ACC112 (cell line): ENCODE measurements at regions not wholly inside any gene's neighbourhood (a gene's known extent, or its start where the extent isn't known, plus 50 kb on each side); places are given as distances from the start of the nearest gene placed in this dataset.

Experiments
- H2AFZ ChIP-seq: fragments of 200-600 bp; sonication (generic); one replicate; pipeline ENCODE4 v1.6.0; 2017; ENCODE audit warnings: antibody characterized with exemption, low read length; ENCODE audit not compliant: unreplicated experiment
- H3K27ac ChIP-seq: fragments of 200-600 bp; sonication (generic); 2 replicates; pipeline ENCODE4 v1.5.1; 2014; ENCODE audit warnings: low read depth, mild to moderate bottlenecking, antibody characterized with exemption, low read length, moderate library complexity
- H3K27me3 ChIP-seq: fragments of 200-600 bp; sonication (generic); 2 replicates; pipeline ENCODE4 v1.6.1; 2014; ENCODE audit warnings: mild to moderate bottlenecking, antibody characterized with exemption, low read length, moderate library complexity, mixed read lengths; ENCODE audit not compliant: insufficient read depth
- H3K36me3 ChIP-seq: fragments of 200-600 bp; sonication (generic); 2 replicates; pipeline ENCODE4 v1.6.1; 2016; ENCODE audit warnings: mild to moderate bottlenecking, antibody characterized with exemption, low read length, moderate library complexity, mixed read lengths; ENCODE audit not compliant: insufficient read depth
- H3K4me1 ChIP-seq: fragments of 200-600 bp; sonication (generic); one replicate; pipeline ENCODE4 v1.6.1; 2016; ENCODE audit warnings: low read length, mixed read lengths; ENCODE audit not compliant: insufficient read depth, unreplicated experiment, control insufficient read depth
- H3K4me3 ChIP-seq: fragments of 200-600 bp; sonication (generic); 2 replicates; pipeline ENCODE4 v1.5.1; 2014; ENCODE audit warnings: mild to moderate bottlenecking, low read depth, low read length
- H3K79me2 ChIP-seq: fragments of 200-600 bp; sonication (generic); one replicate; pipeline ENCODE4 v1.6.0; 2016; ENCODE audit warnings: low read length; ENCODE audit not compliant: control insufficient read depth, unreplicated experiment, insufficient read depth

- no peak overlapping the region for H2AFZ ChIP-seq
- no peaks in the 10 kb centered on the region for H3K79me2 ChIP-seq
- no peak overlapping the region for H3K4me3 ChIP-seq
- peaks cover under 1% of the 10 kb centered on the region for H3K4me1 ChIP-seq
- no peaks in the 10 kb centered on the region for H3K27me3 ChIP-seq
- no peak overlapping the region for H3K27ac ChIP-seq
- H3K36me3 ChIP-seq, result no peaks in the 10 kb centered on the region
These were observed 133.2 kb upstream of the RPS6KA3 start for GRCh38 chrX:20399728-20400414.

DNA sequence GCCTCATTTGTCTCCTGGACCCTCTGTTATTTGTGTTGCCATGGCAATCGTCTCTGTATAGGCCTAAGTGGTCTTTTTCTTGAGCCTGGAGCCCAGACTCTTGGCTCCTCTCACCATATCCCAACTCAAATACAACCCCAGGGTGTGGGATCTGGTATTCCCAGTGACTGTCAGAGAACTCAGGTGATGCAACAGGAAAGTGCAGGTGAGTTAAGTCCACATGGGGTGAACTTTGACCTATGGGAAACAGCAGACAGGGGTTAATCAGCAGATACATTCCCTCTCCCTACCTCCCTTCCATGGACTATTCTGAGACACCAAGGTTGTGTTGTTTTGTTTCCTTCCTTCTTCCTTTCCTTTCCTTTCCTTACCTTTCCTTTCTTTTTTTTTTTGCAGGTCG lies 130.9 kb upstream of the RPS6KA3 start:
- no peaks in the 10 kb centered on the region for H3K27me3 ChIP-seq
- H3K4me3 ChIP-seq, result no peak overlapping the region
- no peak overlapping the region for H3K27ac ChIP-seq
- no peak overlapping the region for H2AFZ ChIP-seq
- H3K4me1 ChIP-seq, result peaks cover 10% of the 10 kb centered on the region
- no peaks in the 10 kb centered on the region for H3K79me2 ChIP-seq
- H3K36me3 ChIP-seq, result no peaks in the 10 kb centered on the region

- H3K4me1 ChIP-seq, result peaks cover 10% of the 10 kb centered on the region
- no peaks in the 10 kb centered on the region for H3K27me3 ChIP-seq
- H2AFZ ChIP-seq, result no peak overlapping the region
- no peaks in the 10 kb centered on the region for H3K79me2 ChIP-seq
- H3K36me3 ChIP-seq, result no peaks in the 10 kb centered on the region
- no peak overlapping the region for H3K4me3 ChIP-seq
- no peak overlapping the region for H3K27ac ChIP-seq
These were observed 127.7 kb upstream of the RPS6KA3 start for GRCh38 chrX:20394451-20394850.

GRCh38 chrX:20393944-20394343 lies 127.2 kb upstream of the RPS6KA3 start:
- Histone ChIP-seq H3K79me2 (no peaks in the 10 kb centered on the region), H3K4me1 (peaks cover 10% of the 10 kb centered on the region), H3K4me3 (no peak overlapping the region), H3K27ac (no peak overlapping the region), H3K36me3 (no peaks in the 10 kb centered on the region), H2AFZ (no peak overlapping the region), H3K27me3 (no peaks in the 10 kb centered on the region)

GRCh38 chrX:20388594-20388993 lies 121.9 kb upstream of the RPS6KA3 start:
- no peak overlapping the region for H3K4me3 ChIP-seq
- no peak overlapping the region for H2AFZ ChIP-seq
- no peaks in the 10 kb centered on the region for H3K79me2 ChIP-seq
- no peaks in the 10 kb centered on the region for H3K36me3 ChIP-seq
- H3K27ac ChIP-seq, result no peak overlapping the region
- no peaks in the 10 kb centered on the region for H3K4me1 ChIP-seq
- no peaks in the 10 kb centered on the region for H3K27me3 ChIP-seq

DNA sequence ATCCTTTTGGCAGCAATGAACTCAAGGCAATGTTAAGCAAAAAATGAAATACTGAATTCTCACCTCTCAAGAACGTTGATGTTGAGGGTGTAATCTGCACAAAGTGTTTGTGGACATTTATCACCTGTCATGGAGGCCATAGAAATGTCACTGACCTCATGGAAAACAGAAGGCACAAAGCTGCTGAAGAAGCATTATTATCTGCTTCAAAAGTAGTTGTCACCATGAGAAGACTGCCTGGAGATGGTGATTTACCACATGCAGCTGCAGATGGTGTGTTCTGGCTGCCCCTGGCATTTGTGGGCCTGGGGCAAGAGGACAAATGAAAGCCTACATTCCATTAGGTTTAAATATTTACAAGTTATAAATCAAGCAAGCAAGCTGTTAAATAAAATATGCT lies 116.8 kb upstream of the RPS6KA3 start:
- Histone ChIP-seq H3K27me3 (no peaks in the 10 kb centered on the region), H3K27ac (no peak overlapping the region), H3K4me1 (peaks cover 7% of the 10 kb centered on the region), H3K4me3 (no peak overlapping the region), H3K79me2 (no peaks in the 10 kb centered on the region), H3K36me3 (no peaks in the 10 kb centered on the region), H2AFZ (no peak overlapping the region)

GRCh38 chrX:20382518-20383297 lies 116.0 kb upstream of the RPS6KA3 start:
- Histone ChIP-seq H3K36me3 (no peaks in the 10 kb centered on the region), H3K79me2 (no peaks in the 10 kb centered on the region), H3K27me3 (no peaks in the 10 kb centered on the region), H3K4me1 (peaks cover 12% of the 10 kb centered on the region), H3K27ac (no peak overlapping the region), H2AFZ (no peak overlapping the region), H3K4me3 (no peak overlapping the region)

- H3K4me1 ChIP-seq, result peaks cover 12% of the 10 kb centered on the region
- no peaks in the 10 kb centered on the region for H3K79me2 ChIP-seq
- H3K36me3 ChIP-seq, result no peaks in the 10 kb centered on the region
- no peaks in the 10 kb centered on the region for H3K27me3 ChIP-seq
- H2AFZ ChIP-seq, result no peak overlapping the region
- H3K27ac ChIP-seq, result no peak overlapping the region
- H3K4me3 ChIP-seq, result no peak overlapping the region
These were observed 115.4 kb upstream of the RPS6KA3 start for GRCh38 chrX:20382082-20382481.

GRCh38 chrX:20378233-20378920 lies 111.7 kb upstream of the RPS6KA3 start:
- Histone ChIP-seq H2AFZ (peak overlapping the region; percentile 65), H3K36me3 (no peaks in the 10 kb centered on the region), H3K4me3 (peak overlapping the region; percentile 45), H3K27ac (peak overlapping the region; percentile 53), H3K79me2 (no peaks in the 10 kb centered on the region), H3K27me3 (no peaks in the 10 kb centered on the region), H3K4me1 (peaks cover 16% of the 10 kb centered on the region)

DNA sequence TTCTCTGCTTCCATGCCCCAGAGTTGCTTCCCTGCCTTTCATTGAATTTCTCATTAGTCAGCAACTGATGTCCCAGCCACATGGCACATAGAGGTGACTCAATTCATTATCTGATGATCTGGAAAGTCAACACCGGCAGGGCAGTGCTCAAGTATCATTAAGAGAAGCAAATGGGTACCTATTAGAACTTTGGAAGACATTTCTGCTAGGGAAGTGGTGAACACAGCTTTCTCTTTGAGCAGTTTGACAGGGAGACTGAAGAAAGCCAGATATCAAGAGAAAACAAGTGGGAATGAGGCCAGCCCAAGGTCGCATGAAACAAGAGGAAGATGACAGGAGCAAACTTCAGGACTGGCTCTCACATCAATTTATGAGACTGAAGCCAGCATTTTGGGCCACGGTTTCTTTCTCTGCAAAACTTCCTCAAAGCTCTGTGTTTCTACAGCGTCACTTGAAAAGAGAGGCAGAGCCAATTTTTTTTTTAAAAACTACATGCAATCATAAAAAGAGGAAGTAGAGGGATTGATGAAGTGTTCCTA lies 108.3 kb upstream of the RPS6KA3 start:
- Histone ChIP-seq H3K4me1 (peaks cover 25% of the 10 kb centered on the region), H3K36me3 (no peaks in the 10 kb centered on the region), H3K27ac (no peak overlapping the region), H3K4me3 (no peak overlapping the region), H3K27me3 (no peaks in the 10 kb centered on the region), H2AFZ (peak overlapping the region; percentile 65), H3K79me2 (no peaks in the 10 kb centered on the region)
